Caki2 (cell line): ENCODE measurements at regions not wholly inside any gene's neighbourhood (a gene's known extent, or its start where the extent isn't known, plus 50 kb on each side); places are given as distances from the start of the nearest gene placed in this dataset.
A peak's percentile ranks its signal among the peaks of the same experiment; 100 is the strongest.

Experiments
- DNase-seq: peaks from one replicate; pipeline ENCODE4 v3.0.0-alpha.2; 2015; ENCODE audit warnings: low read depth
- in situ Hi-C: cut with HindIII; loops from 2 replicates; pipeline ENCODE4 v1.10.0; 2016; ENCODE audit warnings: low sequenced_read_pairs, low pct_unique_long_range_greater_than_20kb, mixed read lengths

GRCh38 chr2:224325941-224326340 is 76.0 kb downstream of the FAM124B start:
- DNase-seq: no peak
- in situ Hi-C loops: no loop called here

- DNase-seq: no peak
- in situ Hi-C loops: no loop called here
Measured at GRCh38 chr2:224324604-224325003, 77.3 kb downstream of the FAM124B start.

DNA sequence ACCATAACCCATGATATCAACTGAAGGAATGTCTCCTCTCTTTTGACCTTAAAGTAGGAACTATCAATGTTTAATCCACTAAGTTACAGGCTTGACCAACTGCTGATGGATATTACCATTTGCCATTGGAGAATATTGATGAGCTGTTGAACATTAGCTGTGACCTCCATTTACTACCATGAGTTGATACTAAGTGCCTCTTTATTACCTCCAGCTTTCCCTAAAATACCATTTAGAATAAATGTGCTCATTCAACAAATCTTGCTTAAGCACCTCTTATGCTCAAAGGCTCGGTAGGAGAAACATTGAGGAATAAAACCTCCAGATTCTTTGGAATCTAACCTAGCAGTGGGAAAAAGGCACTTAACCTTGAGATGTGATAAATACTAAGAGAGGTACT is 81.2 kb downstream of the FAM124B start:
- in situ Hi-C loops: no loop called here
- DNase-seq: no peak

DNA sequence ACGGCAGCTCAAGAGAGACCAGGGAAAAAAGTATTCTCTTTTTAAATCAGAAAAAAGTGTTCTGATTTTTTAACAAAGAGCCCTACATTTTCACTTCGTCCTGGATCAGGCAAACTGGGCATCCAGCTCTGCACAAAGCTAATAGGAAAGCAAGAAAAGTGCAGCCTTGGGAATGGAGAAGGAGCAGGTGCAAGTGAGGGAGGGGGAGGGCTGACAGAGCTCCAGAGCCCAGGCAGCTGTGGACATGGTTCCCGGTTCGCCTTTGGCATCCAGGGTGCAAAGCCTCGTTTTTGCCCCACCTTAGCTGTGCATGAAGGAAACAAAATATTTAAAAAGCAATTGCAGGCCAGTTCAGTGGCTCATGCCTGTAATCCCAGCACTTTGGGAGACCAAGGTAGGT is 82.2 kb downstream of the FAM124B start:
- in situ Hi-C loops: no loop called here
- no peak for DNase-seq

- in situ Hi-C loops: no loop called here
- no peak for DNase-seq
Measured at GRCh38 chr2:224312741-224313140, 89.2 kb downstream of the FAM124B start.

- in situ Hi-C loops: no loop called here
- DNase-seq: peak; percentile 4
Measured at GRCh38 chr2:224310943-224311625, 90.8 kb downstream of the FAM124B start.

- in situ Hi-C loops: no loop called here
- DNase-seq: no peak
Measured at GRCh38 chr2:224309176-224309575, 92.7 kb downstream of the FAM124B start.

DNA sequence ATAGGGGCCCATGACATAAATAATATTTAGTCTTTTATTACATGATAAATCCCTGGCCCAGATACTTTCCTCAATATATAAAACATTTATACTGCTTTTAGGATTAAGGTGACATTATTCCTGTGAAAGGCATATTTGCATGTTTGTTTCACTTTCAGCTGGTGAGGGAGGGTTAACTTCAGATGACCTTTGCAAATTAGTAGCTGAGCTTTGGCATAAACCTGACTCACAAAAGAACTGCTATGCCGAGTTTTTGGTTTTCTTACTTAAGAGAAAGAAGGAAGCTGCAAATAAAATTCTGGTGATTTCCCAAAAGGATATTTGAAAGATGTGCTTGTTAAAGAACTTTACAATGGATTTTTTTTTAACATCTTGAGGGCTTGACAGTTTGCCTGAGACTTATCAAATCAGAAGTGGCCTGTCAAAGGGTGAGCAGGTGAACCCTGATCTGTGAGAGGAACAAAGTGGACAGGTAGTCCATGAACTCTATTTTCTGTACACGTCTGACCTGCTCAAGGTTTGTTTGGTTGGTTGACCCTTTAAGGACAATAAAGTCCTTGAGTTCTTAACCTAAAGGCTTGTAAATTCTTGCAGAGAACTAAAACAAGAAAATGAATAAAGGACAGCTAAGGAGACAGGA is 93.5 kb downstream of the FAM124B start:
- in situ Hi-C loops: no loop called here
- DNase-seq: peak; percentile 5

- DNase-seq: no peak
- in situ Hi-C loops: no loop called here
Measured at GRCh38 chr2:224302952-224303351, 99.0 kb downstream of the FAM124B start.

GRCh38 chr2:224293976-224294375 is 107.9 kb downstream of the FAM124B start:
- DNase-seq: no peak
- in situ Hi-C loops: loop anchor here (25.0 kb wide), 1 partner anchor 307 kb away; no protein-coding TSS in a partner anchor

DNA sequence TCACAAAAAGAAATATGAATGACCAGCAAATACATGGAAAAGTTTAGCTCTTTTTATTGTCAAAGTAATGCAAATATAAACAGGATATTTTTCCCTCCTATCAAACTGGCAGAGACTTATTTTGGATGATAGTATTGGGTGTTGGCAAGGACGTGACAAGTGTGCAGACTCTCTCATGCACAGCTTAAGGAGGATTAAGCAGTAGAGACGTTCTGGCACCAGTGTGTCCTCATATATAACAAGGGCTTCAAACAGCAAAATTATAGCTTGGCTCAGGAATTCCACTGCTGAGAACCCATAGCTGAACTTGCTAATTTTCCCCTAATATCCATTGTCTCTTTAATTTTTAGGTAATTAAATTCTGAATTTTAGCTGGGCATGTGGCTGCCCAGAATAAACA is 114.4 kb downstream of the FAM124B start:
- no peak for DNase-seq
- in situ Hi-C loops: loop anchor here (25.0 kb wide), 1 partner anchor 300 kb away; no protein-coding TSS in a partner anchor

DNA sequence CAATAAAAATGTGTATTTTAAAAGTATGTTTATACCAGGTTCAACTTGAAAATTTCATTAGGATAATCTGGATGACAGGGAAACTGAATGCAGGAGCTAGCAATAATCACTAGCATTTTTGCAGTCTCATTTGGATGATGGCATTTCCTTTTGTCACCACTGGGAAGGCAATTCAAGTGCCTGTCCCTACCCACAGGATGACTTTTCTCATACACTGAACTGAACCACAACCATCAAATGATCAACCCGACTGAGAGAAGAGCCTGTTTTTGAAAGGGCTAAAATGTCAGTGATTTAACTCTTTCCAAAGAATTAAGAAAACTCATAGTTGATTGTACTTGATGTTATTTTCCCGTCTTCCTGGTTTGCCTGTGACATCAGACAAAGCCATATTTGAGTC is 115.0 kb downstream of the FAM124B start:
- no peak for DNase-seq
- in situ Hi-C loops: loop anchor here (25.0 kb wide), 1 partner anchor 300 kb away; no protein-coding TSS in a partner anchor

- in situ Hi-C loops: loop anchor here (25.0 kb wide), 1 partner anchor 297 kb away; no protein-coding TSS in a partner anchor
- DNase-seq: peak; percentile 51
Measured at GRCh38 chr2:224284134-224284946, 117.6 kb downstream of the FAM124B start.

GRCh38 chr2:224283466-224283965 is 118.4 kb downstream of the FAM124B start:
- in situ Hi-C loops: loop anchor here (25.0 kb wide), 1 partner anchor 296 kb away; no protein-coding TSS in a partner anchor
- DNase-seq: no peak

DNA sequence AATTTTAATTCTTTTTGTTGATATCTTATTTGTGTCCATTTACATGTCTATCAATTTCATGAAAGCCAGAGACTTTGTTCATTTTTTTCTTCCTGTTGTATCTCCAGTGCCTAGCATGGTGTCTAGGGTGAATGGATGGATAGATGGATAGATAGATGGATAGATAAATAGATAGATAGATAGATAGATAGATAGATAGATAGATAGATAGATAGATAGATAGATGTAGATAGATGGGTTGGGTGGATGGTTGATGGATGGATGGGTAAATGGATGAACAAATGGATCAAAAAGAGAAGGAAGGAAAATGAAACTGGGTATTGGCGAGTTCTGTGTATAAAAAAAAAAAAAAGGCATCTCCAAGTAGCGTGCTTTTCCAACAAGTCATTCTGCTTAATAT is 120.5 kb downstream of the FAM124B start:
- in situ Hi-C loops: loop anchor here (25.0 kb wide), 1 partner anchor 294 kb away; no protein-coding TSS in a partner anchor
- no peak for DNase-seq

DNA sequence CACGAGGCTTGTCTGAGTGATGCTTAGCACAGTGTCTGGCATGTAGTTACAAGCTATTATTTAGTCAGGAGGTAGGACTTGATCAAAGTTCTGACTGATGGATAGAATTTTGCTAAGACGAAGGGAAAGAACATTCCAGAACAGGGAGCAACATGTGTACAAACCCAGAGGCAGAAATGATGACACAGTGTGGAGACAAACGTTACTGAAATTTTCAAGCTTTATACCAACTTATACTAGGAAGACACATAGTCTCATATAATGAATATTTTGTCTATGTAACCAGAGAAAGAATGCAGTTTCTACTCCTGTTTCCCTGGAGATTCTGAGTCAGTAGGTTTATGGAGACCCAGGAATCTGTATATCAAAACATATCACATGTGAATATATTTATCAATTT is 123.4 kb downstream of the FAM124B start:
- DNase-seq: no peak
- in situ Hi-C loops: loop anchor here (25.0 kb wide), 1 partner anchor 291 kb away; no protein-coding TSS in a partner anchor

DNA sequence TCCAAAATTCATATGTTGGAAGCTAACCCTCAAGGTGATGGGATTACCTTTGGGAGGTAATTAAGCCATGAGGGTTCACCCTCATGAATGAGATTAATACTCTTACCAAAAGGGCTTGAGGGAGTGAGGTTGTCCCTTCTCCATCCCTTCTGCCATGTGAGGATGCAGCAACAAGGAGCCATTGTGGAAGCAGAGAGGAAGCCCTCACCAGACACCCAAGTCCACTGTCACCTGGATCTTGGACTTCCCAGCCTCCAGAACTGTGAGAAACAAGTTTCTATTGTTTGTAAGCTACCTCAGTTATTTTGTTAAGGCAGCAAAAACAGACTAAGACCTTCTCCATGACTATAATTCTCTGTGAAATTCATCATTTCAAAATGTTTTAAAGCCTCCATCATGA is 125.7 kb downstream of the FAM124B start:
- no peak for DNase-seq
- in situ Hi-C loops: loop anchor here (25.0 kb wide), 1 partner anchor 289 kb away; no protein-coding TSS in a partner anchor

DNA sequence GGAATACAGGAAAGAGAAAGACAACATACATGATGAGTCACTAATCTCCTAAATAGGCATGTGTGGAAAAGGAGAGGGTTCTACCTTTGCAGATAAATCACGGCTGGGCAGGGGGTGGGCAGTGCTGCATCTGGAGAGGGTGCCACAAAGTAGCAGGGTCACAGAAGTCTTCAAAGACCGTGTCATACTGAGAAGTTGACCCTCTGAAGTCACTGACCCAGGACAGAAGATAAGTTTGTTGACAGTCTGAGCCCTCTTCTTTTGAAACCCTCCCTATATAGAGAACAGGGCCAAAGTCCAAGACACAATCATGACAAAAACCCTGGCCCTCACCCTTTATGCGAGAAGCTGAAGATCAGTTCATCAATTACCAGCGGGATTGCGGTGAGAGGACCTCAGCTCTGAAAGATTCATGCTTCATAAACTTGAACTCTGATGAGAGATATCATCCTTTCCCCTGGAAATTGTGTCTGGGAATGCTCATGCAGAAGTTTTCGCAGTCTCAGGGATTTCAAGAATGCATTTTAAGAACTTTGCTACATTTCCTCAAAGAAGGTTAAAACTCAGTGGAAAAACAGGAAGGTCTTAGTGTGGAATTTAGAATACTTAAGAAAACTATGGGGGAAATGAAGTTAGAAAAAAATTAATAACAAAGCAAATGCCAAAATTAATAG is 129.5 kb downstream of the FAM124B start:
- DNase-seq: peak; percentile 17
- in situ Hi-C loops: no loop called here
